SU-DHL-6 (cell line): ENCODE measurements at regions not wholly inside any gene's neighbourhood (a gene's known extent, or its start where the extent isn't known, plus 50 kb on each side); places are given as distances from the start of the nearest gene placed in this dataset.
"Not testable (repeated sequence)": the region's sequence is repeated elsewhere in the genome, so short reads cannot be mapped to it uniquely, and the experiment has no call there.

Experiments
- H2AFZ ChIP-seq: fragments of 200-600 bp; sonication (generic); 2 replicates; pipeline ENCODE4 v1.6.1; 2014; ENCODE audit warnings: low read depth, mild to moderate bottlenecking, moderate library complexity, mixed read lengths, antibody characterized with exemption, low read length; ENCODE audit not compliant: severe bottlenecking
- H3F3A ChIP-seq: fragments of 200-600 bp; shearing (Covaris generic); 2 replicates; pipeline ENCODE4 v1.6.0; 2016; ENCODE audit warnings: antibody characterized with exemption, mild to moderate bottlenecking; ENCODE audit not compliant: insufficient read depth
- H3K27ac ChIP-seq: fragments of 200-600 bp; sonication (generic); 2 replicates; pipeline ENCODE4 v1.5.1; 2016; ENCODE audit warnings: low read depth, mild to moderate bottlenecking, low read length, moderate library complexity, mixed read lengths
- H3K27me3 ChIP-seq: fragments of 200-600 bp; sonication (generic), shearing (Covaris generic); 2 replicates; pipeline ENCODE4 v1.6.0; 2014; ENCODE audit warnings: mild to moderate bottlenecking, low read length
- H3K36me3 ChIP-seq: fragments of 200-600 bp; sonication (generic); 2 replicates; pipeline ENCODE4 v1.6.1; 2014; ENCODE audit warnings: mild to moderate bottlenecking, low read length, mixed read lengths
- H3K4me2 ChIP-seq: fragments of 300-600, 200-600 bp; shearing (Covaris generic), sonication (generic); 2 replicates; pipeline ENCODE4 v1.6.0; 2014; ENCODE audit warnings: low read length, low read depth, mild to moderate bottlenecking; ENCODE audit not compliant: poor library complexity, severe bottlenecking
- H3K4me3 ChIP-seq: fragments of 200-600 bp; sonication (generic); 2 replicates; pipeline ENCODE4 v1.5.1; 2014; ENCODE audit warnings: antibody characterized with exemption, low read length, mild to moderate bottlenecking, mixed read lengths; ENCODE audit not compliant: insufficient read depth, poor library complexity, severe bottlenecking
- H3K79me2 ChIP-seq: fragments of 200-600 bp; sonication (generic); 2 replicates; pipeline ENCODE4 v1.6.1; 2014; ENCODE audit warnings: mild to moderate bottlenecking, low read length, moderate library complexity; ENCODE audit not compliant: insufficient read depth
- H3K9ac ChIP-seq: fragments of 200-600 bp; sonication (generic); 2 replicates; pipeline ENCODE4 v1.7.0; 2014; ENCODE audit warnings: mild to moderate bottlenecking, low read length
- H3K9me2 ChIP-seq: fragments of 200-600 bp; sonication (generic); replicated peaks from 2 replicates; pipeline ENCODE4 v1.6.1; 2014; ENCODE audit warnings: low read length; ENCODE audit not compliant: insufficient read depth
- H3K9me3 ChIP-seq: fragments of 200-600 bp; sonication (generic); 2 replicates; pipeline ENCODE4 v1.6.1; 2014; ENCODE audit warnings: low read length, mixed read lengths; ENCODE audit not compliant: insufficient read depth
- H4K20me1 ChIP-seq: fragments of 200-600 bp; sonication (generic); 2 replicates; pipeline ENCODE4 v1.6.1; 2014; ENCODE audit warnings: low read depth, mild to moderate bottlenecking, antibody characterized with exemption, low read length, moderate library complexity, mixed read lengths
- EZH2phosphoT487 ChIP-seq: fragments of 200-600 bp; sonication (generic), shearing (Covaris generic); conservative IDR thresholded peaks from 2 replicates; pipeline ENCODE4 v1.6.1; 2018; ENCODE audit warnings: mild to moderate bottlenecking, antibody characterized with exemption, low read length, moderate library complexity, mixed read lengths
- TF ChIP-seq, protein P1 (sequence below): fragments of 200-600 bp; sonication (generic); IDR thresholded peaks from one replicate; pipeline ENCODE4 v1.5.1; 2017; ENCODE audit warnings: antibody characterized with exemption, mild to moderate bottlenecking, low read length, moderate library complexity; ENCODE audit not compliant: insufficient read depth, poor library complexity, severe bottlenecking

DNA sequence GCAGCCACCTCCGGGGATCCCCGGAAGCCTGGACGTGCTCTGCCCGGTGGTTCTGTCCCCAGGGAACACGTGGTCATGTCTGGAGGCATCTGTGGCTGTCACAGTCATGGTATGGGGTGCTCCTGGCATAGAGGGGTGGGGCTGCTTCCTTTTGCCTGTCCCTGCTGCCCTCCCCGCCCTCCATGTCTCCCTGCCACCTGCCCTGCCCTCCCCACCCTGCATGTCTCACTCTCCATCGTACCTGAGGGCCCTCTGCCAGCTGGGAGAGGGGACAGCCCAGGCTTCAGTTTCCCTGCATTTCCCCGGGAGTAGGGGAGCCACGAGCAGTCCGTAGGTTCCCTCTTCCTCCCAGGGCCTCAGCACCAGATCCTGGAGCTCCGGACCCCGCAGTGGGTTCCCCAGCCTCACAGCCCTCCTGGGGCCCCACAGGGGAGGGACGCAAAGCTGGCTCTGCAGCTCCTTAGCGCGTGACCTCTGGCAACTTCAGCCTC, 90.0 kb upstream of the CTDP1 start:
- no peak overlapping the region for H3K4me2 ChIP-seq
- H3K27ac ChIP-seq = no peak overlapping the region
- no peaks in the 10 kb centered on the region for H3K9me2 ChIP-seq
- H3K27me3 ChIP-seq = no peaks in the 10 kb centered on the region
- H3K36me3 ChIP-seq = no peaks in the 10 kb centered on the region
- TF ChIP-seq, protein P1, sequence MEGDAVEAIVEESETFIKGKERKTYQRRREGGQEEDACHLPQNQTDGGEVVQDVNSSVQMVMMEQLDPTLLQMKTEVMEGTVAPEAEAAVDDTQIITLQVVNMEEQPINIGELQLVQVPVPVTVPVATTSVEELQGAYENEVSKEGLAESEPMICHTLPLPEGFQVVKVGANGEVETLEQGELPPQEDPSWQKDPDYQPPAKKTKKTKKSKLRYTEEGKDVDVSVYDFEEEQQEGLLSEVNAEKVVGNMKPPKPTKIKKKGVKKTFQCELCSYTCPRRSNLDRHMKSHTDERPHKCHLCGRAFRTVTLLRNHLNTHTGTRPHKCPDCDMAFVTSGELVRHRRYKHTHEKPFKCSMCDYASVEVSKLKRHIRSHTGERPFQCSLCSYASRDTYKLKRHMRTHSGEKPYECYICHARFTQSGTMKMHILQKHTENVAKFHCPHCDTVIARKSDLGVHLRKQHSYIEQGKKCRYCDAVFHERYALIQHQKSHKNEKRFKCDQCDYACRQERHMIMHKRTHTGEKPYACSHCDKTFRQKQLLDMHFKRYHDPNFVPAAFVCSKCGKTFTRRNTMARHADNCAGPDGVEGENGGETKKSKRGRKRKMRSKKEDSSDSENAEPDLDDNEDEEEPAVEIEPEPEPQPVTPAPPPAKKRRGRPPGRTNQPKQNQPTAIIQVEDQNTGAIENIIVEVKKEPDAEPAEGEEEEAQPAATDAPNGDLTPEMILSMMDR = no peak
- TF ChIP-seq EZH2phosphoT487 = no peak
- no peaks in the 10 kb centered on the region for H3F3A ChIP-seq
- no peaks in the 10 kb centered on the region for H3K9me3 ChIP-seq
- no peak overlapping the region for H2AFZ ChIP-seq
- H3K79me2 ChIP-seq = no peaks in the 10 kb centered on the region
- no peak overlapping the region for H3K9ac ChIP-seq
- no peak overlapping the region for H3K4me3 ChIP-seq
- no peaks in the 10 kb centered on the region for H4K20me1 ChIP-seq

DNA sequence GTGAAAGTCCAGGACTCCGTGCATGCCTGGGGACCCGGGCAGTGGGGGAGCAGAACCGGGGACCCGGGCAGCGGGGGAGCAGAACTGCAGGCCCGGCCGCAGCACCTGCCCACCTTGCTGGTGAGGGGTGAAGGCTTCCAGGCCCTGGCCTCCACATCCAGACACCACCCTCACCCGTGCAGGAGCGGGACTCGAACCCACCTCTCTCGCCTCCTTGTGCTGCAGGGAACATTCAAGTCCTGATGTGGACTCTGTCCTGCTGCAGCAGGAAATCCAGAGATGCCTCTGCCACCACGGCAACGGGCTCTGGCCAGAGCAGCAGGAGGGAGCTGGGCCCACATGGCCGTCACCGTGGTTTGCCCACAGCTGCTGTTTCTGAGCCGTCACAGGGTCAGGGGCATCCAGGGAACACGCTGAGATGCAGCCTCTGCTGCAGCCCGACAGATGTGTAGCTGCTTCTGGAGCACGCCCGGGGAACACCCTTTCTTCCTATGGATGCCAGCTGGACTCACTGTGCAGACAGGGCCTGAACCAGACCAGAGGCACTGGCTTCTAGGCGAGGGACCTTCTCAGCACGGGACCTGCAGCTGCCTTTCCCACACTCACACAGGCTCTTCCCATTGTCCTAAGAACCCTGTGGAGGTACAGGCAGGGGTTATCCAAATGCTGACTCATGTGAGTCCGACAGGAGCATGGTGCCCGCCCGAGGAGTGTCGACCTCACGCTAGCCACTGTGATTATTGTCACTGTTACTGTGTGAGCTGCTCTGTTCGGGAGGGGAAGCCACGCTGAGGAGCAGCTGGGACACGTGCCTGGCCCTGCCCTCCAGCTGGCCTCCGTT, 89.2 kb upstream of the CTDP1 start:
- Histone ChIP-seq H3K9ac (no peak overlapping the region), H3K9me2 (no peaks in the 10 kb centered on the region), H3K9me3 (no peaks in the 10 kb centered on the region), H3K36me3 (no peaks in the 10 kb centered on the region), H3K27me3 (no peaks in the 10 kb centered on the region), H3K79me2 (no peaks in the 10 kb centered on the region), H3K4me3 (no peak overlapping the region), H3K27ac (no peak overlapping the region), H3K4me2 (no peak overlapping the region), H2AFZ (no peak overlapping the region), H3F3A (no peaks in the 10 kb centered on the region), H4K20me1 (no peaks in the 10 kb centered on the region)
- TF ChIP-seq, protein P1 = no peak
- no peak for TF ChIP-seq EZH2phosphoT487

DNA sequence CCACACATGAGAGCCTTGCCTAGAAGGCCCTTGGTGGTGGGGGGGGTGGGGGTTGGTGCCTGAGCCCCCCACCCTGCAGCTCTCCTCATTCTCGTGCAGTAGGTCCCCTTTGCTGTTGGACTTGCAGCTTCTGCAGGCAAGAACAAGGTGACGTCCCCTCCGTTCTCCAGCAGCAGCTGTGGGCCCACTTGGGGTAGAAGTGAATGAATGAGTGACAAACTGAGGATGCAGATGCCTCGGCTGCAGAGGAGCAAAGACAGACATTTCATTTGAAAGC, 88.6 kb upstream of the CTDP1 start:
- no peaks in the 10 kb centered on the region for H4K20me1 ChIP-seq
- H3K4me3 ChIP-seq = no peak overlapping the region
- no peaks in the 10 kb centered on the region for H3K79me2 ChIP-seq
- no peak overlapping the region for H3K9ac ChIP-seq
- TF ChIP-seq, protein P1 = no peak
- TF ChIP-seq EZH2phosphoT487 = no peak
- no peak overlapping the region for H3K27ac ChIP-seq
- no peak overlapping the region for H2AFZ ChIP-seq
- no peaks in the 10 kb centered on the region for H3K9me2 ChIP-seq
- no peaks in the 10 kb centered on the region for H3K36me3 ChIP-seq
- H3K4me2 ChIP-seq = no peak overlapping the region
- H3K9me3 ChIP-seq = no peaks in the 10 kb centered on the region
- H3F3A ChIP-seq = no peaks in the 10 kb centered on the region
- no peaks in the 10 kb centered on the region for H3K27me3 ChIP-seq

DNA sequence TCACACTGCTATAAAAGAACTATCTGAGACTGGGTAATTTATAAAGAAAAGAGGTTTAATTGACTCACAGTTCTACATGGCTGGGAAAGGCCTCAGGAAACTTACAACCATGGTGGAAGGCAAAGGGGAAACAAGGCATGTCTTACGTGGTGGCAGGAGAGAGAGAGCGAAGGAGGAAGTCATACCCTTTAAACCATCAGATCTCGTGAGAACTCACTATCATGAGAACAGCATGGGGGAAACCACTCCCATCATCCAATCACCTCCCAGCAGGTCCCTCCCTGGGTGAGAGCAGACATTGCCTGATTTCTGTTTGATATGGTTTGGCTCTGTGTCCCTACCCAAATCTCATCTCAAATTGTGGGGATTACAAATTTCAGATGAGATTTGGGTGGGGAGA, 86.9 kb upstream of the CTDP1 start:
- not testable (repeated sequence) for H3K9me2 ChIP-seq, H2AFZ ChIP-seq, H3K9me3 ChIP-seq, H3K79me2 ChIP-seq, H3K27me3 ChIP-seq, H3K4me2 ChIP-seq, H3F3A ChIP-seq, H4K20me1 ChIP-seq, H3K27ac ChIP-seq, H3K4me3 ChIP-seq, H3K9ac ChIP-seq, H3K36me3 ChIP-seq
